Body of pancreas (tissue), 4 donors: ENCODE measurements at regions not wholly inside any gene's neighbourhood (a gene's known extent, or its start where the extent isn't known, plus 50 kb on each side); places are given as distances from the start of the nearest gene placed in this dataset.

ENCODE experiments used
- ATAC-seq: fragments of 150-250 bp; one replicate; pipeline ENCODE4 v1.9.1; 2016
- DNase-seq, 4 donors: peaks; one replicate each; pipeline ENCODE4 v3.0.0-alpha.2; 2019
- H3K27ac ChIP-seq, 4 donors: fragments of 200-600 bp; sonication (generic); 1 replicate in 3 of 4; 2 replicates in 1 of 4; pipeline versions ENCODE4 v1.5.1 to v1.6.1; 2016 to 2019; ENCODE audit warnings: mild to moderate bottlenecking in 1 of 4, mixed read lengths in 1 of 4, moderate library complexity in 1 of 4
- H3K27me3 ChIP-seq, 2 donors: fragments of 200-600 bp; sonication (generic); one replicate each; pipeline ENCODE4 v1.6.0; 2016; ENCODE audit warnings: mild to moderate bottlenecking in 1 of 2
- H3K36me3 ChIP-seq, 2 donors: fragments of 200-600 bp; sonication (generic); replicated peaks in 1 of 2; 2 replicates each; pipeline ENCODE4 v1.5.1; 2016; ENCODE audit warnings: low read depth in 2 of 2; ENCODE audit not compliant: insufficient read depth in 1 of 2
- H3K4me1 ChIP-seq: fragments of 200-600 bp; sonication (generic); one replicate; pipeline ENCODE4 v1.6.0; 2016
- H3K4me3 ChIP-seq, 2 donors: fragments of 200-600 bp; sonication (generic); 1 replicate in 1 of 2; 2 replicates in 1 of 2; pipeline ENCODE4 v1.5.1; 2016 to 2019
- H3K9me3 ChIP-seq, 3 donors: fragments of 200-600 bp; sonication (generic); 1 replicate in 2 of 3; 2 replicates in 1 of 3; pipeline ENCODE4 v1.5.1; 2016
- POLR2A ChIP-seq, 3 donors: fragments of 450-650 bp; IDR thresholded peaks; one replicate each; pipeline ENCODE4 v1.6.1; 2016; ENCODE audit warnings: antibody characterized with exemption in 3 of 3, mild to moderate bottlenecking in 2 of 3
- WGBS, 2 donors: methylation state at CpG; one replicate each; pipeline ENCODE4 v1.1.5; 2017; 5-methylcytosine and 5-hydroxymethylcytosine counted together
- intact Hi-C: fragments of 100-400 bp; cut with DNase I; formaldehyde crosslinking; loops from one replicate; pipeline ENCODE4 v1.15.1; 2023
- TF ChIP-seq, protein P1 (sequence below), 7 experiments: fragments of 450-650 bp in 4 of 7; fragments of 200-600 bp in 3 of 7; sonication (generic) in 3 of 7; IDR thresholded peaks; one replicate each; pipeline ENCODE4 v1.5.1; 2016 to 2019; ENCODE audit warnings: antibody characterized with exemption in 7 of 7

DNA sequence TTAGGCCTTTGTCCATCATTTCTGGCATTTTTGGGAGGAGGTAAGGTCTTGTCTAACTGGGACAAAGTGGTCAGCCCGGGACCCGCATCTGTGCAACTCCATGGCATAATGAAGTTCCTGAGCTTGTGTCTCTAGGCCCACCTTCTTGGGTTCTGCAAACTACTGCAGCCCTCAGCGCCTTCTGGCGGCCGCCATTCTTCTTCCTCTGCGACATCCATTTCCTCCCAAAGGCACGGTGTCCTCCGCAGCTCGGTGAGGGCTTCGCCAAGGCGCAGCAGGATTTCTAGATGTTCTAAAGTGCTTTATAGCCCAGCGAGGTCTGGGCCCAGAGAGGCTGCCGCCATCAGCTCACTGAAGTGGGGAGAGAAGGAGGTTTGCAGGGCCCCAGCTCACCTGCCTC, 134.4 kb upstream of the OR4E1 start:
- Histone ChIP-seq H3K27ac (no peak overlapping the region), H3K4me3 (no peak overlapping the region), H3K36me3 (no peaks in the 10 kb centered on the region), H3K9me3 (no peaks in the 10 kb centered on the region), H3K4me1 (no peaks in the 10 kb centered on the region), H3K27me3 (no peaks in the 10 kb centered on the region)
- 82 to 84% methylated on average over 13 of the region's 13 CpGs for WGBS, 2 donors
- TF ChIP-seq, protein P1, sequence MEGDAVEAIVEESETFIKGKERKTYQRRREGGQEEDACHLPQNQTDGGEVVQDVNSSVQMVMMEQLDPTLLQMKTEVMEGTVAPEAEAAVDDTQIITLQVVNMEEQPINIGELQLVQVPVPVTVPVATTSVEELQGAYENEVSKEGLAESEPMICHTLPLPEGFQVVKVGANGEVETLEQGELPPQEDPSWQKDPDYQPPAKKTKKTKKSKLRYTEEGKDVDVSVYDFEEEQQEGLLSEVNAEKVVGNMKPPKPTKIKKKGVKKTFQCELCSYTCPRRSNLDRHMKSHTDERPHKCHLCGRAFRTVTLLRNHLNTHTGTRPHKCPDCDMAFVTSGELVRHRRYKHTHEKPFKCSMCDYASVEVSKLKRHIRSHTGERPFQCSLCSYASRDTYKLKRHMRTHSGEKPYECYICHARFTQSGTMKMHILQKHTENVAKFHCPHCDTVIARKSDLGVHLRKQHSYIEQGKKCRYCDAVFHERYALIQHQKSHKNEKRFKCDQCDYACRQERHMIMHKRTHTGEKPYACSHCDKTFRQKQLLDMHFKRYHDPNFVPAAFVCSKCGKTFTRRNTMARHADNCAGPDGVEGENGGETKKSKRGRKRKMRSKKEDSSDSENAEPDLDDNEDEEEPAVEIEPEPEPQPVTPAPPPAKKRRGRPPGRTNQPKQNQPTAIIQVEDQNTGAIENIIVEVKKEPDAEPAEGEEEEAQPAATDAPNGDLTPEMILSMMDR (IDR thresholded peaks at IDR 0.05) = no peak
- no peak for TF ChIP-seq POLR2A (IDR thresholded peaks at IDR 0.05)
- ATAC-seq = no peak
- no peak for DNase-seq
- intact Hi-C loops = no loop called here

DNA sequence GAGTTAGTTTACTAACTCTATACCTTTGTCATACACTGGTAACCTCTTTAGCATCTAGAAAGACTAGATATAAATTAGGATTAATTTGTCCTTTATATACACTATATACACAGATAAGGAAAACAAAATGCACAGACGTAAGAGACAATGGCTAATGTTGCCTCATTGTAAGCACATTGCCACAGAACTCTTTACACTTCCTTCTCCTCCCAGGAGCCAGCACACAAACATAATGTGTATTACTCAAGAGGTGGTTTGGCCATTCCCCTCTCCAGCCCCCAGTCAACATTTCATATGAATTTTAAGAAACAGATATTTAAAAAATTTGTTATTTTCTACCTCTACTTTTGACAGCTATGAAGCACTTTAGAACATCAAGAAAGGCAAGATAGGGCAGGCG, 131.4 kb upstream of the OR4E1 start:
- no peak overlapping the region for H3K27ac ChIP-seq
- DNase-seq (no peak), ATAC-seq (no peak)
- no peak overlapping the region for H3K4me3 ChIP-seq
- no peaks in the 10 kb centered on the region for H3K27me3 ChIP-seq
- no peaks in the 10 kb centered on the region for H3K36me3 ChIP-seq
- H3K9me3 ChIP-seq = no peaks in the 10 kb centered on the region
- H3K4me1 ChIP-seq = no peaks in the 10 kb centered on the region
- intact Hi-C loops = no loop called here
- no peak for TF ChIP-seq POLR2A (IDR thresholded peaks at IDR 0.05)
- TF ChIP-seq, protein P1 (IDR thresholded peaks at IDR 0.05) = no peak
- 60 to 76% methylated on average over 2 of the region's 2 CpGs for WGBS, 2 donors

DNA sequence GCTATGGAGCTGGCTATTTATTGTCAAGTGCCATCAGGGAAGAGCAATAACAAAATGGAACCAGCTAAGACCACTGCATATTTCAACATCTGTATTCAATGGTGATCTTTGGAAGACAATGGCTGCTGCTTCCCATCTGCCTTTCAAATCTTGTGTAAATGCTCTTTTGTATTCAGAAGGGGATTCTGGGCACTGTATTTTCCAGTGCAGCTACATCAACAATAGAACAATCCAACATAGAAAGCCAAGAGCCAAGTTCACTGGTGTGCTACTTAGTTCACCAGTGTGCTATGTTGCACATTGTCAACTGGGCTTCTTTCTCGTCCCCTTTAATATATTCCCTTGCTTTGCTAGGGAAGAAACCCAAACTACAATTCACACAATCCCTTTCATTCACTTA, 128.8 kb upstream of the OR4E1 start:
- H3K36me3 ChIP-seq = no peaks in the 10 kb centered on the region
- H3K27ac ChIP-seq = no peak overlapping the region
- DNase-seq = no peak
- no peak overlapping the region for H3K4me3 ChIP-seq
- TF ChIP-seq, protein P1 (IDR thresholded peaks at IDR 0.05) = no peak
- no peak for TF ChIP-seq POLR2A (IDR thresholded peaks at IDR 0.05)
- H3K27me3 ChIP-seq = no peaks in the 10 kb centered on the region
- no peak for ATAC-seq
- no peaks in the 10 kb centered on the region for H3K9me3 ChIP-seq
- intact Hi-C loops = no loop called here
- H3K4me1 ChIP-seq = no peaks in the 10 kb centered on the region
- WGBS, 2 donors = 43 to 56% methylated on average over 1 of the region's 1 CpG

DNA sequence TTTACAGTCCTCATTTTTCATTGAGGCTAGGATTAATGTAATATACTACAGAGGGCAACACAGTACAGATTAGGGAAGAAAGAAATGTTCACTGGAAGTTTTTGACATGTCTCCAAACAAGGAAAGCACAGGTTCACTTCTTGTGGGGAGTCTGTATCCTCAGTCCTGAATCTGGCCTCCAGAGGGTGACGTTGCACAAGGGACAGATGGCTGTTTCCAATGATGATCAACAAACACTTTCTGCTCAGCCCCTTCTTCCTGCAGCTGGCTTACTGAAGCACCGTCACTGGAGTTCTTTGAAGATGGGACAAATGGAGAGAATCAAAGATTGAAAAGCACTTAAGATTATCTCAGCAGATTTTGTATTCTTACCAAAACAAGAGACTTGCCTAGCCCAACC, 123.3 kb upstream of the OR4E1 start:
- WGBS, 2 donors = 48 to 49% methylated on average over 2 of the region's 2 CpGs
- no peaks in the 10 kb centered on the region for H3K36me3 ChIP-seq
- ATAC-seq (no peak), DNase-seq (no peak)
- intact Hi-C loops = no loop called here
- no peaks in the 10 kb centered on the region for H3K4me1 ChIP-seq
- H3K9me3 ChIP-seq = no peaks in the 10 kb centered on the region
- TF ChIP-seq, protein P1 (IDR thresholded peaks at IDR 0.05) = no peak
- TF ChIP-seq POLR2A (IDR thresholded peaks at IDR 0.05) = no peak
- H3K4me3 ChIP-seq = no peak overlapping the region
- no peak overlapping the region for H3K27ac ChIP-seq
- no peaks in the 10 kb centered on the region for H3K27me3 ChIP-seq

DNA sequence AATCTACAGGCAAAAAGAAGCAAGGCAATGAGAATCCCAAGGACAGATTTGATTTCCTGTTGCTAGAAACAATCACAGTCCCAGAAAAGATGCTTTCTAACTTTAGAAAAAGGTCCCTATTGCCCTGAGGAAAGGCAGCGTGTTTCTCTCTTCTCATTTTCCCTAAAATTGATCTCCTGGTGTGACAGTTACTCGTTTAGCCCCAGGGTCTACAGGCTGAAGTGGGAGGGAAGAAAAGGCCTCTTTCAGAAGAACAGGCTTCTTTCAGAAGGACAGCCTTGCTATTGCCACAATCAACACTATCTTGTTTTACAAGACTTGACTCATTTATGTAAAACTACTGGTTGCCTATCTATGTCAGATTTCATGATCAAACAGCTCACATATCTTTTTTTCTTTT, 121.8 kb upstream of the OR4E1 start:
- WGBS, 2 donors = 36 to 37% methylated on average over 2 of the region's 2 CpGs
- Histone ChIP-seq H3K27me3 (no peaks in the 10 kb centered on the region), H3K36me3 (no peaks in the 10 kb centered on the region), H3K27ac (no peak overlapping the region), H3K4me1 (no peaks in the 10 kb centered on the region), H3K4me3 (no peak overlapping the region), H3K9me3 (no peaks in the 10 kb centered on the region)
- DNase-seq = no peak
- TF ChIP-seq, protein P1 (IDR thresholded peaks at IDR 0.05) = no peak
- TF ChIP-seq POLR2A (IDR thresholded peaks at IDR 0.05) = no peak
- intact Hi-C loops = no loop called here
- ATAC-seq = no peak
